PFSK-1 (cell line): ENCODE measurements at regions not wholly inside any gene's neighbourhood (a gene's known extent, or its start where the extent isn't known, plus 50 kb on each side); places are given as distances from the start of the nearest gene placed in this dataset.

Experiments
- POLR2AphosphoS5 ChIP-seq: IDR thresholded peaks from 2 replicates; pipeline ENCODE4 v1.6.1; 2012; ENCODE audit warnings: low read depth, mild to moderate bottlenecking, control low read depth, low read length, moderate library complexity
- SIN3A ChIP-seq: IDR thresholded peaks from 2 replicates; pipeline ENCODE4 v1.6.1; 2012; ENCODE audit warnings: mild to moderate bottlenecking, low read length, moderate library complexity, borderline replicate concordance; ENCODE audit not compliant: insufficient read depth

GRCh38 chr6:3996349-3996748 lies 82.6 kb downstream of the FAM217A start:
- TF ChIP-seq SIN3A (no peak), POLR2AphosphoS5 (no peak)
